HepG2 (cell line): ENCODE measurements at regions not wholly inside any gene's neighbourhood (a gene's known extent, or its start where the extent isn't known, plus 50 kb on each side); places are given as distances from the start of the nearest gene placed in this dataset.

ENCODE experiments used
- ATAC-seq: fragments of 200-7000 bp; cut with Tn5 transposase; 3 replicates; pipeline ENCODE4 v1.9.1; 2020; ENCODE audit warnings: mild to moderate bottlenecking, moderate library complexity
- BruUV-seq: library from RNA; stranded (reverse); fragments of 400-500 nt; replicated peaks from 2 replicates; lab custom pipeline; 2021; lab: Mats Ljungman, UMichigan
- CTCF ChIA-PET: fragments of 300-600 bp; formaldehyde crosslinking; extraction: SDS; loops from one replicate; lab custom pipeline; 2021; ENCODE audit warnings: low total read pairs, inconsistent platforms, low intra/inter-chr PET ratio; lab: Yijun Ruan, JAX
- POLR2A ChIA-PET: fragments of 350-600 bp; sonication (Branson Sonifier 250); formaldehyde crosslinking; loops from one replicate; lab custom pipeline; 2020; ENCODE audit warnings: antibody characterized with exemption, inconsistent platforms; lab: Yijun Ruan, JAX
- DNase-seq: peaks from one replicate; pipeline ENCODE4 v3.0.0-alpha.2; 2015; ENCODE audit warnings: low spot score
- FAIRE-seq: peaks from 3 replicates; lab custom pipeline; 2011; peaks lifted over from hg19 to GRCh38; lab: Jason Lieb, UNC
- H2AFZ ChIP-seq: one replicate; pipeline ENCODE4 v1.6.1; 2011; ENCODE audit warnings: low read length, inconsistent platforms
- H3K27ac ChIP-seq: fragments of 300-600 bp; 3 replicates; pipeline ENCODE4 v1.8.0; 2011; ENCODE audit warnings: mixed run types, mild to moderate bottlenecking, mixed read lengths, low read length, inconsistent platforms; ENCODE audit not compliant: insufficient read depth; ENCODE audit errors: extremely low read length
- H3K27me3 ChIP-seq, 2 experiments: fragments of 200-600 bp in 1 of 2; 2 replicates in 1 of 2; 3 replicates in 1 of 2; pipeline versions ENCODE4 v1.6.0 to v1.8.0; 2011; ENCODE audit warnings: low read length in 2 of 2, mild to moderate bottlenecking in 2 of 2, moderate library complexity in 2 of 2, inconsistent platforms in 1 of 2; ENCODE audit not compliant: insufficient read depth in 2 of 2, control insufficient read depth in 1 of 2
- H3K36me3 ChIP-seq, 2 experiments: fragments of 200-600 bp in 1 of 2; replicated peaks in 1 of 2; 2 replicates in 1 of 2; 3 replicates in 1 of 2; pipeline versions ENCODE4 v1.5.1 to v1.8.0; 2011; ENCODE audit warnings: low read length in 2 of 2, inconsistent platforms in 1 of 2; ENCODE audit not compliant: insufficient read depth in 2 of 2, control insufficient read depth in 1 of 2
- H3K4me1 ChIP-seq: 2 replicates; pipeline ENCODE4 v1.5.1; 2012; ENCODE audit warnings: low read length, inconsistent platforms; ENCODE audit not compliant: insufficient read depth
- H3K4me2 ChIP-seq: 2 replicates; pipeline ENCODE4 v1.6.0; 2011; ENCODE audit warnings: low read depth, low read length, inconsistent platforms
- H3K4me3 ChIP-seq, 3 experiments: fragments of 200-600 bp in 1 of 3; sonication (generic), shearing (Covaris generic) in 1 of 3; replicated peaks in 1 of 3; 2 replicates each; pipeline ENCODE4 v1.5.1; 2011 to 2016; ENCODE audit warnings: low read length in 3 of 3, inconsistent platforms in 2 of 3, low read depth in 2 of 3, mild to moderate bottlenecking in 2 of 3, control low read depth in 1 of 3, mixed read lengths in 1 of 3; ENCODE audit not compliant: insufficient read depth in 1 of 3
- H3K79me2 ChIP-seq: one replicate; pipeline ENCODE4 v1.6.1; 2011; ENCODE audit warnings: low read length, inconsistent platforms; ENCODE audit not compliant: insufficient read depth
- H3K9ac ChIP-seq: 2 replicates; pipeline ENCODE4 v1.6.0; 2011; ENCODE audit warnings: mild to moderate bottlenecking, low read depth, low read length, inconsistent platforms; ENCODE audit not compliant: insufficient read depth
- H3K9me3 ChIP-seq: 2 replicates; pipeline ENCODE4 v1.5.1; 2012; ENCODE audit warnings: mild to moderate bottlenecking, low read length
- H4K20me1 ChIP-seq: 2 replicates; pipeline ENCODE4 v1.6.0; 2011; ENCODE audit warnings: inconsistent platforms, mild to moderate bottlenecking, low read length, moderate library complexity; ENCODE audit not compliant: insufficient read depth
- AGO2 ChIP-seq: fragments of 200-400 bp; formaldehyde crosslinking; optimal IDR thresholded peaks from 2 replicates; pipeline ENCODE3; 2017; ENCODE audit warnings: mild to moderate bottlenecking, low read depth, low read length, moderate library complexity
- ASH2L ChIP-seq: fragments of 300-600, 200-600 bp; sonication (generic); IDR thresholded peaks from 2 replicates; pipeline ENCODE4 v1.7.0; 2017; ENCODE audit warnings: low read depth, mild to moderate bottlenecking, moderate library complexity, mixed read lengths, low read length; ENCODE audit not compliant: insufficient read length
- ATF7-NPFF ChIP-seq: sonication (generic); formaldehyde crosslinking; IDR thresholded peaks from 2 replicates; pipeline ENCODE4 v1.8.1; 2023; ENCODE audit warnings: mild to moderate bottlenecking, low read depth, missing genetic modification reagents, moderate library complexity
- DMAP1 ChIP-seq: IDR thresholded peaks from 2 replicates; pipeline ENCODE4 v1.6.1; 2016
- HMGXB4 ChIP-seq, 2 experiments: sonication (generic) in 1 of 2; formaldehyde crosslinking in 1 of 2; IDR thresholded peaks; 2 replicates each; pipeline versions ENCODE4 v1.4.0 to v1.6.1; 2018 to 2020; ENCODE audit warnings: missing genetic modification reagents in 2 of 2, borderline replicate concordance in 1 of 2, low read depth in 1 of 2, mild to moderate bottlenecking in 1 of 2, missing biosample characterization in 1 of 2
- KAT8 ChIP-seq: IDR thresholded peaks from 2 replicates; pipeline ENCODE4 v1.6.1; 2016; ENCODE audit warnings: missing genetic modification reagents, missing compliant biosample characterization
- MXI1 ChIP-seq: IDR thresholded peaks from 3 replicates; pipeline ENCODE4 v1.6.1; 2012; ENCODE audit warnings: low read depth, low read length, inconsistent platforms, borderline replicate concordance
- RNF2 ChIP-seq: fragments of 450-650 bp; conservative IDR thresholded peaks from 2 replicates; pipeline ENCODE4 v1.6.1; 2016; ENCODE audit warnings: low read depth
- SYNCRIP ChIP-seq: fragments of 200-400 bp; formaldehyde crosslinking; IDR thresholded peaks from 2 replicates; pipeline ENCODE4 v1.6.1; 2018; ENCODE audit warnings: mild to moderate bottlenecking, low read depth, low read length; ENCODE audit not compliant: insufficient read depth
- TEAD3 ChIP-seq: optimal IDR thresholded peaks from 2 replicates; pipeline ENCODE3; 2016; ENCODE audit warnings: borderline replicate concordance
- TFDP2 ChIP-seq: sonication (generic); formaldehyde crosslinking; IDR thresholded peaks from 2 replicates; pipeline ENCODE4 v1.4.0; 2020; ENCODE audit warnings: missing genetic modification reagents
- TP53 ChIP-seq: sonication (generic); formaldehyde crosslinking; conservative IDR thresholded peaks from 2 replicates; pipeline ENCODE4 v1.4.0; 2020; ENCODE audit warnings: missing genetic modification reagents
- ZBTB46 ChIP-seq: sonication (generic); formaldehyde crosslinking; IDR thresholded peaks from 2 replicates; pipeline ENCODE4 v1.4.0; 2020; ENCODE audit warnings: mild to moderate bottlenecking, missing genetic modification reagents, borderline replicate concordance
- ZGPAT ChIP-seq: IDR thresholded peaks from 2 replicates; pipeline ENCODE4 v1.6.1; 2016; ENCODE audit warnings: mild to moderate bottlenecking
- ZNF451 ChIP-seq: sonication (generic); formaldehyde crosslinking; IDR thresholded peaks from 2 replicates; pipeline ENCODE4 v1.5.0; 2020; ENCODE audit warnings: mild to moderate bottlenecking, missing genetic modification reagents
- ZSCAN31 ChIP-seq: sonication (generic); formaldehyde crosslinking; IDR thresholded peaks from 2 replicates; pipeline ENCODE4 v1.5.0; 2020; ENCODE audit warnings: low read depth, mild to moderate bottlenecking, missing genetic modification reagents
- WGBS: methylation state at CpG from one replicate; pipeline ENCODE4 v1.1.6; 2017; ENCODE audit warnings: low lambda C conversion rate; 5-methylcytosine and 5-hydroxymethylcytosine counted together
- in situ Hi-C: cut with HindIII; loops from 2 replicates; pipeline ENCODE4 v1.10.0; 2017; ENCODE audit warnings: low pct_unique_long_range_greater_than_20kb; ENCODE audit not compliant: extremely low pct_ligation_motif_present
- intact Hi-C: fragments of 100-400 bp; cut with micrococcal nuclease; formaldehyde crosslinking; loops from one replicate; pipeline ENCODE4 v1.10.0; 2022; ENCODE audit not compliant: unreplicated experiment

- Histone ChIP-seq H3K79me2 (peaks cover 27% of the 10 kb centered on the region), H4K20me1 (peaks cover 6% of the 10 kb centered on the region; the same call in 1 of the 2 replicates), H3K9ac (peak overlapping the region; percentile 67), H2AFZ (peak overlapping the region; percentile 27), H3K4me1 (peaks cover 24% of the 10 kb centered on the region), H3K4me3 (peak overlapping the region; percentile 67 to 71 (median 70)), H3K27ac (peak overlapping the region; percentile 71), H3K36me3 (no peaks in the 10 kb centered on the region), H3K9me3 (no peaks in the 10 kb centered on the region), H3K4me2 (peak overlapping the region; percentile 82), H3K27me3 (no peaks in the 10 kb centered on the region)
- intact Hi-C loops (loop anchor here (2.0 to 10.0 kb wide), 4 partner anchors 37 to 309 kb away; no protein-coding TSS in a partner anchor), in situ Hi-C loops (no loop called here)
- ChIA-PET CTCF (no interaction called here), POLR2A (interaction anchor here (0.6 kb wide), 1 partner anchor 37 kb away, joined by 3 read pairs; no protein-coding TSS in a partner anchor)
- DNase-seq (peak; percentile 72), ATAC-seq (peak; percentile 76), FAIRE-seq (no peak)
- no TSS peak for BruUV-seq
- 0% methylated on average over 1 of the region's 65 CpGs for WGBS
- TF ChIP-seq MXI1, result peak; percentile 45; the same call in 1 of the 3 replicates
- peak; percentile 7 to 10; a peak in 1 of 4 replicates for TF ChIP-seq HMGXB4 (CRISPR knock-in tag; IDR thresholded peaks at IDR 0.05; ENCODE audit: borderline replicate concordance in 1 of 2, low read depth in 1 of 2)
- peak; percentile 62 for TF ChIP-seq ATF7-NPFF (CRISPR knock-in tag)
- TF ChIP-seq ASH2L, result peak; percentile 61
- TF ChIP-seq SYNCRIP, result no peak
- TF ChIP-seq TEAD3 (CRISPR knock-in tag), result peak; percentile 8
- TF ChIP-seq TP53 (CRISPR knock-in tag), result no peak
- TF ChIP-seq ZGPAT (CRISPR knock-in tag), result peak; percentile 62
- no peak for TF ChIP-seq ZBTB46
- peak; percentile 37; the same call in 1 of the 2 replicates for TF ChIP-seq TFDP2 (CRISPR knock-in tag)
- TF ChIP-seq AGO2, result peak; percentile 36
- 0 out of 2 replicates have a peak, but pooled peaks have one; percentile 46 for TF ChIP-seq ZNF451
- TF ChIP-seq RNF2, result no peak
- no peak for TF ChIP-seq ZSCAN31
- TF ChIP-seq DMAP1 (CRISPR knock-in tag), result peak; percentile 32; the same call in 1 of the 2 replicates
- no peak for TF ChIP-seq KAT8 (CRISPR knock-in tag)
Observed at GRCh38 chrY:7273587-7274203, 362.1 kb upstream of the AMELY start.
